ENCODE measurements at regions not wholly inside any gene's neighbourhood (a gene's known extent, or its start where the extent isn't known, plus 50 kb on each side); places are given as distances from the start of the nearest gene placed in this dataset.

GRCh38 chr4:138826322-138826721, 189.3 kb upstream of the NOCT start:
- H3K9me3 Mint-ChIP-seq: peaks cover 0 to 2% (median 0%) of the 10 kb centered on the region in 7 donors
- Histone ChIP-seq H3K4me2 (replicated peaks; ENCODE audit: extremely low read depth, low read length, poor library complexity, severe bottlenecking) (no peak overlapping the region), H3K4me3 (replicated peaks in 1 of 3; ENCODE audit: low read depth in 2 of 3, low read length in 3 of 3) (no peak overlapping the region), H3K4me1 (ENCODE audit: control insufficient read depth in 1 of 2, insufficient read depth in 2 of 2, low read length in 2 of 2) (no peaks in the 10 kb centered on the region), H3K9me3 (replicated peaks in 1 of 2; ENCODE audit: control insufficient read depth in 1 of 2, insufficient read depth in 1 of 2, low read length in 2 of 2) (no peaks in the 10 kb centered on the region), H3K9ac (ENCODE audit: insufficient read depth, low read length, poor library complexity, severe bottlenecking) (no peak overlapping the region), H2AFZ (ENCODE audit: insufficient read depth, low read depth, low read length, poor library complexity, severe bottlenecking) (no peak overlapping the region), H3K36me3 (replicated peaks in 1 of 2; ENCODE audit: control insufficient read depth in 1 of 2, insufficient read depth in 2 of 2, low read length in 2 of 2) (no peaks in the 10 kb centered on the region), H3K27ac (ENCODE audit: low read depth in 1 of 2, low read length in 2 of 2) (no peak overlapping the region), H4K20me1 (ENCODE audit: insufficient read depth, low read length) (no peaks in the 10 kb centered on the region), H3K27me3 (ENCODE audit: control insufficient read depth in 2 of 2, insufficient read depth in 2 of 2, low read length in 2 of 2) (no peaks in the 10 kb centered on the region), H3K79me2 (ENCODE audit: insufficient read depth, low read length) (no peaks in the 10 kb centered on the region)
- no peak for TF ChIP-seq CTCF (IDR thresholded peaks at IDR 0.05)
- intact Hi-C loops (cut with micrococcal nuclease): no loop called here
- peaks cover 2 to 7% (median 5%) of the 10 kb centered on the region in 3 donors for H3K27me3 Mint-ChIP-seq (ENCODE audit: low read depth in 3 of 3)
- no peak overlapping the region for H3K4me3 Mint-ChIP-seq
- H3K27ac Mint-ChIP-seq: no peak overlapping the region
- H3K36me3 Mint-ChIP-seq: no peaks in the 10 kb centered on the region
- no peak for DNase-seq
- no peaks in the 10 kb centered on the region for H3K4me1 Mint-ChIP-seq

- H3K9me3 Mint-ChIP-seq: peaks cover 0 to 3% (median 0%) of the 10 kb centered on the region in 7 donors
- WGBS (ENCODE audit: insufficient coverage): no CpG with 5 or more reads among the region's 3 CpGs
- Histone ChIP-seq H3K36me3 (replicated peaks in 1 of 2; ENCODE audit: control insufficient read depth in 1 of 2, insufficient read depth in 2 of 2, low read length in 2 of 2) (no peaks in the 10 kb centered on the region), H3K9ac (ENCODE audit: insufficient read depth, low read length, poor library complexity, severe bottlenecking) (no peak overlapping the region), H4K20me1 (ENCODE audit: insufficient read depth, low read length) (no peaks in the 10 kb centered on the region), H2AFZ (ENCODE audit: insufficient read depth, low read depth, low read length, poor library complexity, severe bottlenecking) (no peak overlapping the region), H3K27me3 (ENCODE audit: control insufficient read depth in 2 of 2, insufficient read depth in 2 of 2, low read length in 2 of 2) (peaks cover 0 to 2% of the 10 kb centered on the region in 2 donors), H3K79me2 (ENCODE audit: insufficient read depth, low read length) (no peaks in the 10 kb centered on the region), H3K9me3 (replicated peaks in 1 of 2; ENCODE audit: control insufficient read depth in 1 of 2, insufficient read depth in 1 of 2, low read length in 2 of 2) (no peaks in the 10 kb centered on the region), H3K4me2 (replicated peaks; ENCODE audit: extremely low read depth, low read length, poor library complexity, severe bottlenecking) (no peak overlapping the region), H3K27ac (ENCODE audit: low read depth in 1 of 2, low read length in 2 of 2) (no peak overlapping the region), H3K4me1 (ENCODE audit: control insufficient read depth in 1 of 2, insufficient read depth in 2 of 2, low read length in 2 of 2) (no peaks in the 10 kb centered on the region), H3K4me3 (replicated peaks in 1 of 3; ENCODE audit: low read depth in 2 of 3, low read length in 3 of 3) (no peak overlapping the region)
- no peaks in the 10 kb centered on the region for H3K4me1 Mint-ChIP-seq
- no peak for TF ChIP-seq CTCF (IDR thresholded peaks at IDR 0.05)
- intact Hi-C loops (cut with micrococcal nuclease): no loop called here
- H3K36me3 Mint-ChIP-seq: no peaks in the 10 kb centered on the region
- H3K4me3 Mint-ChIP-seq: no peak overlapping the region
- DNase-seq: no peak
- no peak overlapping the region for H3K27ac Mint-ChIP-seq
- H3K27me3 Mint-ChIP-seq (ENCODE audit: low read depth in 3 of 3): peaks cover 0 to 9% (median 6%) of the 10 kb centered on the region in 3 donors
Observed at GRCh38 chr4:138821331-138821730, 194.2 kb upstream of the NOCT start.

All from CD14-positive monocyte (primary cell).